Endothelial cell of hepatic sinusoid (primary cell): ENCODE measurements at regions not wholly inside any gene's neighbourhood (a gene's known extent, or its start where the extent isn't known, plus 50 kb on each side); places are given as distances from the start of the nearest gene placed in this dataset.

Experiments
- in situ Hi-C: cut with HindIII; loops from 2 replicates; pipeline ENCODE4 v1.10.0; 2017; ENCODE audit warnings: low sequenced_read_pairs

- in situ Hi-C loops, result no loop called here
Observed at GRCh38 chr6:168158213-168158979, 79.4 kb upstream of the FRMD1 start.

GRCh38 chr6:168157272-168158212, 78.5 kb upstream of the FRMD1 start:
- in situ Hi-C loops, result no loop called here

GRCh38 chr6:168156742-168157265, 77.8 kb upstream of the FRMD1 start:
- in situ Hi-C loops, result no loop called here

- in situ Hi-C loops, result no loop called here
Observed at GRCh38 chr6:168155821-168156741, 77.1 kb upstream of the FRMD1 start.

GRCh38 chr6:168155193-168155592, 76.2 kb upstream of the FRMD1 start:
- in situ Hi-C loops, result no loop called here

- in situ Hi-C loops, result no loop called here
Observed at GRCh38 chr6:168154263-168154917, 75.4 kb upstream of the FRMD1 start.

GRCh38 chr6:168153553-168153952, 74.5 kb upstream of the FRMD1 start:
- in situ Hi-C loops, result no loop called here

- in situ Hi-C loops, result no loop called here
Observed at GRCh38 chr6:168152980-168153379, 74.0 kb upstream of the FRMD1 start.

GRCh38 chr6:168152306-168152963, 73.4 kb upstream of the FRMD1 start:
- in situ Hi-C loops, result no loop called here

GRCh38 chr6:168150551-168151320, 71.7 kb upstream of the FRMD1 start:
- in situ Hi-C loops, result no loop called here

- in situ Hi-C loops, result no loop called here
Observed at GRCh38 chr6:168149015-168149414, 70.0 kb upstream of the FRMD1 start.

GRCh38 chr6:168148231-168148849, 69.3 kb upstream of the FRMD1 start:
- in situ Hi-C loops, result no loop called here

- in situ Hi-C loops, result no loop called here
Observed at GRCh38 chr6:168147205-168147738, 68.3 kb upstream of the FRMD1 start.

GRCh38 chr6:168145747-168146596, 67.0 kb upstream of the FRMD1 start:
- in situ Hi-C loops, result no loop called here

- in situ Hi-C loops, result no loop called here
Observed at GRCh38 chr6:168139121-168139520, 60.1 kb upstream of the FRMD1 start.

GRCh38 chr6:168138436-168138835, 59.4 kb upstream of the FRMD1 start:
- in situ Hi-C loops, result no loop called here

GRCh38 chr6:168137024-168137423, 58.0 kb upstream of the FRMD1 start:
- in situ Hi-C loops, result no loop called here
